RWPE2 (cell line): ENCODE measurements at regions not wholly inside any gene's neighbourhood (a gene's known extent, or its start where the extent isn't known, plus 50 kb on each side); places are given as distances from the start of the nearest gene placed in this dataset.

ENCODE experiments used
- ATAC-seq: fragments of 200-7000 bp; cut with Tn5 transposase; 3 replicates; pipeline ENCODE4 v1.9.1; 2021; ENCODE audit warnings: low read depth
- DNase-seq: peaks from one replicate; pipeline ENCODE4 v3.0.0-alpha.2; 2020; ENCODE audit warnings: low spot score
- H3K27ac ChIP-seq: fragments of 450-650 bp; 2 replicates; pipeline ENCODE4 v1.5.1; 2017; ENCODE audit warnings: mild to moderate bottlenecking; ENCODE audit not compliant: poor library complexity, severe bottlenecking
- H3K27me3 ChIP-seq: fragments of 250-450 bp; sonication (Bioruptor Pico); 2 replicates; pipeline ENCODE4 v1.5.1; 2021; ENCODE audit warnings: mild to moderate bottlenecking, moderate library complexity; ENCODE audit not compliant: insufficient read depth, poor library complexity, severe bottlenecking
- H3K36me3 ChIP-seq: fragments of 250-450 bp; sonication (Bioruptor Pico); 2 replicates; pipeline ENCODE4 v1.5.1; 2020; ENCODE audit warnings: low read depth, mild to moderate bottlenecking, moderate library complexity
- H3K4me1 ChIP-seq: fragments of 250-450 bp; sonication (Bioruptor Pico); 2 replicates; pipeline ENCODE4 v1.5.1; 2021; ENCODE audit warnings: mild to moderate bottlenecking, moderate library complexity; ENCODE audit not compliant: insufficient read depth, poor library complexity, severe bottlenecking
- H3K4me3 ChIP-seq: fragments of 250-450 bp; sonication (Bioruptor Pico); 2 replicates; pipeline ENCODE4 v1.5.1; 2021; ENCODE audit warnings: mild to moderate bottlenecking, moderate library complexity; ENCODE audit not compliant: severe bottlenecking
- H3K9me3 ChIP-seq: fragments of 250-450 bp; sonication (Bioruptor Pico); 2 replicates; pipeline ENCODE4 v1.5.1; 2021; ENCODE audit warnings: mild to moderate bottlenecking, moderate library complexity; ENCODE audit not compliant: severe bottlenecking
- CTCF ChIP-seq: fragments of 450-650 bp; IDR thresholded peaks from one replicate; pipeline ENCODE4 v1.5.1; 2017; ENCODE audit warnings: mild to moderate bottlenecking, moderate library complexity; ENCODE audit not compliant: poor library complexity, severe bottlenecking

- Histone ChIP-seq H3K27ac (no peak overlapping the region), H3K27me3 (no peaks in the 10 kb centered on the region), H3K9me3 (no peaks in the 10 kb centered on the region), H3K4me3 (no peak overlapping the region), H3K4me1 (no peaks in the 10 kb centered on the region), H3K36me3 (no peaks in the 10 kb centered on the region)
- no peak for DNase-seq
- TF ChIP-seq CTCF = no peak
- ATAC-seq = no peak
These were observed 293.5 kb downstream of the RNF144A start for GRCh38 chr2:7210712-7211111.

- DNase-seq (no peak), ATAC-seq (no peak)
- Histone ChIP-seq H3K4me1 (no peaks in the 10 kb centered on the region), H3K36me3 (no peaks in the 10 kb centered on the region), H3K27ac (no peak overlapping the region), H3K9me3 (no peaks in the 10 kb centered on the region), H3K4me3 (no peak overlapping the region), H3K27me3 (no peaks in the 10 kb centered on the region)
- no peak for TF ChIP-seq CTCF
These were observed 308.6 kb downstream of the RNF144A start for GRCh38 chr2:7225848-7226247.

GRCh38 chr2:7226501-7226900, 309.3 kb downstream of the RNF144A start:
- ATAC-seq = no peak
- no peak for TF ChIP-seq CTCF
- H3K36me3 ChIP-seq = no peaks in the 10 kb centered on the region
- no peaks in the 10 kb centered on the region for H3K9me3 ChIP-seq
- H3K4me3 ChIP-seq = no peak overlapping the region
- H3K4me1 ChIP-seq = no peaks in the 10 kb centered on the region
- DNase-seq = no peak
- H3K27me3 ChIP-seq = no peaks in the 10 kb centered on the region
- no peak overlapping the region for H3K27ac ChIP-seq

- no peak overlapping the region for H3K4me3 ChIP-seq
- TF ChIP-seq CTCF = no peak
- H3K27me3 ChIP-seq = no peaks in the 10 kb centered on the region
- DNase-seq (no peak), ATAC-seq (no peak)
- H3K27ac ChIP-seq = no peak overlapping the region
- H3K36me3 ChIP-seq = no peaks in the 10 kb centered on the region
- no peaks in the 10 kb centered on the region for H3K4me1 ChIP-seq
- no peaks in the 10 kb centered on the region for H3K9me3 ChIP-seq
These were observed 315.9 kb downstream of the RNF144A start for GRCh38 chr2:7233126-7233525.

- no peaks in the 10 kb centered on the region for H3K27me3 ChIP-seq
- H3K27ac ChIP-seq = no peak overlapping the region
- no peaks in the 10 kb centered on the region for H3K9me3 ChIP-seq
- no peak overlapping the region for H3K4me3 ChIP-seq
- DNase-seq = no peak
- no peak for ATAC-seq
- H3K4me1 ChIP-seq = no peaks in the 10 kb centered on the region
- H3K36me3 ChIP-seq = no peaks in the 10 kb centered on the region
- no peak for TF ChIP-seq CTCF
These were observed 320.3 kb downstream of the RNF144A start for GRCh38 chr2:7237466-7237865.
